HG02623 (cell line): ENCODE measurements at regions not wholly inside any gene's neighbourhood (a gene's known extent, or its start where the extent isn't known, plus 50 kb on each side); places are given as distances from the start of the nearest gene placed in this dataset.
A peak's percentile ranks its signal among the peaks of the same experiment; 100 is the strongest.
"Not testable (repeated sequence)": the region's sequence is repeated elsewhere in the genome, so short reads cannot be mapped to it uniquely, and the experiment has no call there.

Source experiments
- ATAC-seq: cut with Tn5 transposase; IDR thresholded peaks from one replicate; pipeline ENCODE4 v1.9.1; 2021; ENCODE audit warnings: moderate library complexity; ENCODE audit not compliant: unreplicated experiment

DNA sequence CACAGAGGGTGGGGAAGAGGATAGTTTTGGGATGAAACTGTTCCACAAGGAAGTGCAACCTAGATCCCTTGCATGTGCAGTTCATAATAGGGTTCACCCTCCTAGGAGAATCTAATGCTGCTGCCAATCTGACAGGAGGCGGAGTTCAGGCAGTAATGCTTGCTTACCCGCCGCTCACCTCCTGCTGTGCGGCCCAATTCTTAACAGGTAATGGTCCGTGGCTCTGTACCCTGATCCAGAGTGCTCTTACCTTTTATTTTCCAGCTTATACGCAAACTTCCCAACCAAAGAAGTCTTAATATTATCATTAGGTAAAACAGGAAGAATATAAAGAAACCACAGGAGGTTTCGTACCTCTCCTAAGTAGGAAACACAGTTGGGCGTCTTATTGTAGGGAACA, 82.7 kb upstream of the CD302 start:
- ATAC-seq: no peak

DNA sequence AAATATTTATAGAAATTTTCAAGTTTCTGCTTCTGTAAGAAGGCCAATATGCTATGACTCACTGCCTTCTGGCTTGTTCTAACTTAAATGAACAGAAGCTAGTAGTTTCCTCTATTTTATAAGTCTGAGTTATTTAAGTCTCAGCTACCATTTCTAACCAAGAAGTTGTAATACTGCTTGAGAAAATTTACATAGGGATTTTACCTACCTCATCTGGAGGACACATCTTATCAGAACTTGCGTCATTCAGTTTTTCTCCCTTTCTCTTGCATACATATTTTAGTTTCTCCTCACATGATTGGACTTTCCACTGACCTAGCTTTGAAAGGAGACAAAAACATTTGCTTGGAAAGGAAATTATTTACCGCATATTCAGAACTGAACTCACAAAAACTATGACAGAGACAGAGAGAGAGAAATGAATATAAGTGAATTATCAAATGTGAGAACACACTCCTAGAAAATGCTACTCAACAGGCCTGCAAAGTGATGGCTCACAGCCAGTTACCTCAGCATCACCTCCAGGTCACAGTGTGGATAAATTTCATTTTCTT, 81.1 kb upstream of the CD302 start:
- peak; percentile 88 for ATAC-seq

DNA sequence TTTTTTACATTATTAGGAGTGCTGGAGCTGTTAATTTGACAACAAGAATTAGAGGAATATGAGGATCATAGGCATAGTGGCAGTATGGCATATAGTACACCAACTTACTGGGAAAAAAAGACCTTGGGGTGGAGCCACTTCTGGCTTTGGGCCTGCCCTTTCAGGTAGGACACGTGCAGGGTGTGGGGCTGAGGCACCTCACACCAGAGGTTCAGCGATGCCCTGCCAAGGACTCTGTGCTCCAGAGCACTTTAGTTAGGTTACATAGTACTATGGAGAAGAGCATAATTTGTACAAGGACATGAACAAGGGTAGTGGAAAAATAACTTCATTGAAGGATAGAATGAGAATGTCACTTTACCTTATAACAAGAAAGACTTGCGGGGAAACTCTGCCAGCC, 77.1 kb upstream of the CD302 start:
- ATAC-seq: no peak

DNA sequence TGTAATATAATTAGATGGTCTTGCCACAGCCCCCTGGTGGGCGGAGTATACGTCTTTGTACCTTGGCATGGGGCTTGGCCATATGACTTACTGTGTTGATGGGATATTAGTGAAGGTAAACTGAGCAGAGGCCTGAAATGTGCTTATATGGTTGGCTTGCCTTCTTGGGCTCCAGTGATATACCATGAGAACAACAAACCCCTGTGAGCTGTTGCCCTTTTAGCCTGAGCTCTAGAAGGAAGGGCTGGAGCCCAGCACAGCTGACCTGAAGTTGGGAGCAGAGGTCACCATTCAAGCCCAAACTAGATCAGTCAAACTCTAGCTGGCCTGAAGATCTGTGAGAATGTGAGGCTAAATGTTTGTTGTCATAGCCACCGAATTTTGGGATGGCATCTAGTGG, 75.2 kb upstream of the CD302 start:
- ATAC-seq: no peak

DNA sequence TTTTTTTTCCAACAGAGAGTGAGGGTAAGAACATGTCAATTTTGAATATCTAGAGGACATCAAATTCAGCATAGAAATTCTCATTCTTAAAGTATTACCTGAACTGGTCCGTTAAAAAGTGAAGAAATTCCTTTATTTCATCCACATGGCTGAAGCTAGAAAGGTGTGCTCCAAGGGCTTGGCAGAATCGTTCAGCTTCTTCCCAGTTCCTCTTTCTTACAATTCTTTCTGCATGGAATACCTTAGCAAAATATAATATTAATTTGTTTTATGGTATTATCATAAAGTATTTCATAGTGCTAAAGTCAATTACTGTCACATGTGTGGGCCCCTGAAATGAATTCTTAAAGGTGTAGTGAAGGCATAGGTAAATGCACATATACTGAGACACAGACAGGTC, 74.3 kb upstream of the CD302 start:
- ATAC-seq: no peak

DNA sequence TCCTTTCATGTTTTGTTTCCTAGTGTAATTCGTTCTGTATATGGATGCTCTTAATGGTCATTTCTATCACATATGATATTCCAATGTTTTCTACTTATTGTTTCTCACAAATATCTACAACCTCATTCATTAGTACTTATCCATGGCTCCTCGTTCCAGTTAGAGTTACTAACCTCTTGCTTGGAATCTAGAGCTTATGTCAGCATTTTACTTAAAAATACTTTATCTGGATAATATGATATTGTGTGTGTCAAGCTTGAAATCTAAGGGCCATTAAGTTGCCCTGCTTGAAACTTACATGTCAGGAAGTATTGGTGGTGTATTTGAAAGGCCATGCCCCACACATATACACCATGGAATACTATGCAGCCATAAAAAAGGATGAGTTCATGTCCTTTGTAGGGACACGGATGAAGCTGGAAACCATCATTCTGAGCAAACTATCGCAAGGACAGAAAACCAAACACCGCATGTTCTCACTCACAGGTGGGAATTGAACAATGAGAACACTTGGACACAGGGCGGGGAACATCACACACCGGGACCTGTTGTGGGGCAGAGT, 70.7 kb upstream of the CD302 start:
- ATAC-seq: not testable (repeated sequence)

DNA sequence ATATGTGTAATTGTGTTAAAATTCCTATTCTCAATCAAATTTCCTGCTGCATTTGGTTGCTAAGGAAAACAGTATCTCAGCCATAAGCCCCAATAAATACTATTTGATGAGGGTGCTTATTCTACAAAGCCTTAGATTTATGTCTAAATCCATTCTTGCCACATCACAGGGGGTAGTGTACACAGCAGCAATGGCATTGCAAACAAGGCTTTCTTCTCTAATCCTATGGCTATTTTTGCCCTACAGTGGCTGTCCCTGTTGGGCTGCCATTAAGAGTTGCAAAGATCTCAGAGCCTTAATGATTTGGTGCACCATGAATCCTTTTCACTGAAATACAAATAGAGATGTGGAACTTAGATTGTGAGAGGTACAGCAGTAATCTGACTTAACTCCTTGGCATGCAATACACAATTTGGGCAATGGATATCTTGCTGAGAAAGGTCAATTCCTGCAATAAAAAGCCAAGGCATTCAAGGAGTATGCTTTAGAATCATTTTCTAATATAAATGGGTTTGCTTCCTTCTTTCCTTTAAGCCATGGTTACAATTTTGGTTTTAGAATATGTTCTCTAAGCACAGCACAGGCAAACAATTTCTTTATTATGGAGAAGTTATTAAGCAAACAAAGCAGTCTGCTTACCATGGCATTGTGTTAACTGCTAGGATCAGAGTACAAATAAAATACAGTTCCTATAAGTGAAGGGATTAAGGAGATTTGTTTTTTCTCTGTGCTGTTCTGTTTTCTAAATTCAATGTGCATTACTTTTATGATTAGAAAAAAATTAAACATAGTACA, 69.8 kb upstream of the CD302 start:
- ATAC-seq: no peak

DNA sequence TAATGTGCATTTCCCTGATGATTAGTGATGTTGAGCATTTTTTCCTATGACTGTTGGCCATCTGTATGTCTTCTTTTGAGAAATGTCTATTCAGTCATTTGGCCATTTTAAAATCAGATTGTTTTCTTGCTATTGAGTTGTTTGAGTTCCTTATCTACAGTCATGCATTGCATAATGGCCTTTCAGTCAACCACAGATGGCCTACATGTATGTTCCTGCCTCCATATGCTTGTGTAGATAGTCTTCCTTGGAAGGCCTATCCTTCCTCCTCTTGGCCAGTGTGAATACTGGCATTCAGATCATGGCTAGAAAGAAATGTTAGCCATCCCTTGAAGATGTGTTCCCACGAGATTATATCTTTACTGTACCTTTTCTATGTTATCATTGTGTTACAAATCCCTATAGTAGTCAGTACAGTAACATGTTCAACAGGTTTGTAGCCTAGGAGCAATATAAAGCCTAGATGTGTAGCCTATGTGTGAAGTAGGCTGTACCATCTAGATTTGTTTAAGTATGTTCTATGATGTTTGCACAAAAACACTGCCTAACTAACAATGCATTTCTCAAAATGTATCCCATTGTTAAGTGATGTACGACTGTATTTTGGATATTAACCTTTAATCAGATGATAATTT, 65.6 kb upstream of the CD302 start:
- no peak for ATAC-seq

DNA sequence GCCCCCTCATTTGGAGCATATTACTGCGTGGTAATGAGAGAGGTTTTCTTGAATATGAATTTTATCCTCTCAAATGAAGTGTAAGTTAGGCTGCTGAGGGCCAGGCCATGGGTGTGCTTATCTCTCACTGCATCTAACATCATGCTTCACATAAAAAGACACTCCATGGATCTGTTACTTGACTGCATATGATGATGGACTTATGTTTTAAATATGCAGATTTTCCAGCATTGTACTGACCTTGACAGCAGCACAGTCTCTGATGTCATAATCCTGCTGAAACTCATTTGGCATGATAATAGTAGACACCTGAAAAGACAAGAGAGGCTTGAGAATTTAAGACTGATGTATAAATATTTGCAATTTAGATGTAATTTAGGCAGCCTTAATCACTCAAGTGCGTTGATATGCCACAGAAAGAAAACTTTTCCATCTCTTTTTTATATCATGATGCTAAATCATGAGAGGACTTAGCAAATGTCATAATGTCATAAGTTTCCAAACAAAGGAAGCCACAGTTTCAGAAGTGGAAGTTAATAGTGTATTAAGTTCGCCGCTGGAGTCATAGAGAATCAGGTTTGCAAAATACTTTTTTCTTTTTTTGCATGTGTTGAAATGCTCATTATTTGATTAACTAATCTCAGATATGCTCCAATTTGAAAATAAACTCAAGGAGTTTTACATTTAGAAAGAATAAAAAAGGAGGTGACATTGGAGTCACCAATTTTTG, 62.7 kb upstream of the CD302 start:
- no peak for ATAC-seq

DNA sequence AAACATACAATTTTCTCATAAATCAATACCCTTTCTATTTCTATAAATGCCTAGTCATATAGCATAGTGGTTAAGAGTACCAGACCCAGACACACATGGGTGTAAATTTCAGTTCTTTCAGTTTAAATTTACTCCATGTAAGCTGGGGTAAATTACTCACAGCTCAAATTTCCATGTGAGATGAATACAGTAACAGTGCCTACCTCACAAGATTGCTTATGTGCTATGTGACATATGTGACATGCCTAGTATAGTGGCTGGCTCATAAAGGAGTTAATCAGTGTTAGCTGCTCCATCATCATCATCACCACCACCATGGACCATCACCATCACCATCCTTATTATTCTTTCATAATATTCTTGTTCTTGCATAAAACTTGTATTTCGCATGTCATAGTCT, 61.6 kb upstream of the CD302 start:
- ATAC-seq: no peak

DNA sequence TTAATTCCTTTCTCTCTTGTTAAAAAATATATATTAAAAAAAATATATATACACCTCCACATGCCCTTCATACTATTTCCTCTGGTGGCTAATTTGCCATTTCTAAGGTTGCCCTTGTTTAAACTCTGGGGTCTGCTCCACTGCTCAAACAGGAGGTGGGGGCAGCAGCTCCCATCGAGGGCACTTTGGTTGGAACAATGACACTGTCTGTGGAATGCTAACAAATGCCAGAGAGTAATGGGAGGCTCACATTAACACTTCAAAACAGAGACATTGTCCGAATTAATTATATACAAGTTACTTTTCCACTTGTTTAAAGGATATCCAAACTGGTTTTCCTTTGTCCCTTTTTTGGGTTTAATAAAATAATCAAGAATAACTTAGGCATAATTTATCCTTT, 58.8 kb upstream of the CD302 start:
- ATAC-seq: no peak

DNA sequence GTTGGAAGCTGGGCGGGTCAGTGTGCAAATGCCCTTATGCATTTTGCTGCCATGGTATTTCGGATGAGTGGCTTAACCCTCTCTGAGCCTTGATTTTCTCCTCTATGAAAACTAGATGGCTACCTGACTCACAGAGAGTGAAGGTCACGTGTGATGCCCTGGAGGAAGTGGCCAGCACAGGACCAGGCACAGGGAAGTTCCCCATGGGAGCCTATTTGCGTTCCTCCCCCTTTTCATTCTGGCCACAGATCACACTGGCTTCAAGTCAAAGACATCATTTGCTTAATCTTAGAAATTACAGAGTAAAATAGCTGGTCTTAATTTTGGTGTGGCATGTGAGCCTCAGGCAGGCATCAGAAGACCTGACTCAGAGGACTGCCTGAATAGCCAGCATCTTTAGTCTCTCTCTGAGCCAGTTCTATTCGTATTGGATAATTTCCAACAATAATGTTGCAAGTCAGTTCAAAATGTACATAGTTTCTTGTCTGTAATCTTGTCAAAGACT, 57.6 kb upstream of the CD302 start:
- ATAC-seq: no peak

DNA sequence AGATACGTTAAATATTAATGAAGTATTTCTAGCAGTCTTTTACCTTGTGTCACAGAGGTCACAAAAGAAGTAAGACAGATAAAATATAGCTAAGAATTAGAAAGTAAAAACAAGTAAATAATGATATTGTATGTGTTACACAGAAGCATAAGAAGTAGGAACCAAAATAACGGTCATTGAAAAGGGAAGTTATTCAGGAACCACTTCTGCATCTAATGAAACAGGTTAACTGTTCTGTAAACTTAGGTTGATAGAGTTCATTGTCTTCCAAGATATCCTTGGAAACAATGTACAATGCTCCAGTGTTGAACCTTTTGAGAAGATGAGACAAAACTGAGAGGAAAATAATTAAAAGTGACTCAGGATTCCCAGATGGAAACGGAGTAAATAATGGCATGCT, 57.1 kb upstream of the CD302 start:
- no peak for ATAC-seq

DNA sequence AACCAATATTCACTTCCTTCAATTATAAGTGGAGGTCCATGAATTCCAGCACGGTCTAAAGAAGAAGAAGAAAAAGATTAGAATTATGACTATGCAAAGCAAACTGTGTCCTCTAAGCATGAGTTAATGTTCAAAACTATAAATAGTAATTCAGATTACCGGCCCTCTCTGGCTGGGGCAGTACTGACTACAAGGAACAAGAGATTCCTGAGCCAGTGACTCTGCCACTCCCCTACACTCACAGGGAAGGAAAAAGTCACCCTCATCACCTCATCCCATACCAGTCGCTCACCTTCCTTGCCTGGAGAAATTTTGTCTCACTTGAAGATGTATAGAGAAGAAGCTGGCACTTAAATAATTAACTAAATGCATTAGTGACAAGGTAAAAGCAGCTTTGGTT, 56.5 kb upstream of the CD302 start:
- ATAC-seq: no peak

DNA sequence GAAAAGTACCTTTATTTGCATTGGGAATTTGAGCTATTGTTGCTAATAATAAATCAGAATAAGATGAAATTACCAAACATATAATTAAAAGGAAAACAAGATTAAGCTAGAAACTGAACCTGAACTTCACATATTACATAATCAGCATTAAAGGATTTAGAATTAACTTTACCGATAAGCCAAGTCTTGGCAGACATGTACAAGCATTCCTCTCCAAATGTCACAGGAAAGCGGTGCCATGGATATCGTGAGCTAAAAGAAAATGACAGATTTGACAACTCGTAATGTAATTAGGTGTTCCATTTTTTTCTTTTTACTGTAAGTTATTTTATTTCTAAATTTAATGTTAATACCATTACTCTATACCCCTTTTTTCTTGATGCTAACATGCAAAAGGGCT, 55.1 kb upstream of the CD302 start:
- no peak for ATAC-seq

DNA sequence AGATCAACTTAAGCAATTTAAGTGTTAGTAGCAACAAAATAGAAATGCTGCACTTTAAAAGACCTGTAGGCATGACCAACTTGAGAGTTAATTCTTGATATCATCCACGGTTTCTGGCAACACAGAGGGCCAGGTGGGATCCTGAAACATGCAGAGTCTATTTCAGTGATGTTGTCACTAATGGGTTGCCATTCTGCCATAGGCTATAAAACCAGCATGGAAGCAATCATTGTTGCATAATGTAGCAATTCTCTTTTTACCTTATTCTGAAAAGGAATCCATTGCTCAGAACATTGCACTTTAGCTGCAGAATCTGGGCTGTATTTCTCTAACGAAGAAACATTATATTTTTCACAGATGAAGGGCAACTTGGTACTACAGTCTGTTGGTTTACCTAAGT, 53.9 kb upstream of the CD302 start:
- no peak for ATAC-seq

DNA sequence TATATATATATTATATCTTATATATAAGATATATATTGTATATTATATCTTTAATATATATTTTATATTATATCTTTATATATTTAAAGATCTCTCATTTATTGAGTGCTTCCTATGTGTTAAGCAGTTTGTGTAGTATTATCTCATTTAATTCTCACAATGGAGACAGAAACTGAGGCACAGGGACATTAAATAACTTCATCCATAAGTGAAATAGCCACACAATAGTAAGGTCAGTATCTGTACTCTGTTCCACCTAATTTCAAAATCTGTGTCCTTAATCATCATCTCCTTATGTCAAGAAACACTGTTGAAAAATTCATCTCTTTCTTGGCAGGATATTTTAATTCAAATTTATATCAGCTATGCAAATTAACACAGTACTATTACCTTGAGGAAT, 52.8 kb upstream of the CD302 start:
- no peak for ATAC-seq

DNA sequence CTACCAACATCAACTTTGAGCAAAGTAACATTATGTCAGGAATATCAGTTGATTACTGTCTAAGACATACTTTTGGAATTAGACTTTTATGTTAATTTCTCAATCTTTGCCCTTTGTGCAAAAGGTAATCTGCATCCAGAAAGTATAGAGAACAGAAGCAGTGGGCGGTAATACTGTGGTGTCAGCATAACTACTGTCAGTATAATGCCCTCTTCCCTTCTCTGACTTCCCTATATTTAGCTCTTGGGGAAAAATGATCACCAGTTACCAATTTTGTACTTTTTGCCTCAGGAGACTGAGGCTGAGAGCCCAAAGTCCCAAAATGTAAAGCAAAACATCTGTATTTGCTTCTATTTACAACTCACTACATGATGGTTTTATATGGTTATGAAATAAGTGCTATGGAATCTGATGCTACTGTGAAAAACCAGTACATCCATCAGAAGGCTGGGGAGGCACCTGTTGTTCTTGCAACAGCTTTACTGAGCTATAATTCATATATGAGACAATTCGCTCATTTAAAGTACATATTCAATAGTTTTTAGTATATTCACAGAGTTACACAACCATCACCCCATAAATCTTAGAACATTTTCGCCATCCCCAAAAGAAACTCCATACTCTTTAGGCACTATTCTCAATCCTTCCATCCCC, 51.3 kb upstream of the CD302 start:
- no peak for ATAC-seq
